BJ (cell line): ENCODE measurements at regions not wholly inside any gene's neighbourhood (a gene's known extent, or its start where the extent isn't known, plus 50 kb on each side); places are given as distances from the start of the nearest gene placed in this dataset.

ENCODE experiments used
- CTCF ChIA-PET: fragments of 350-600 bp; formaldehyde crosslinking; extraction: SDS; loops from one replicate; lab custom pipeline; 2021; ENCODE audit warnings: antibody characterized with exemption, inconsistent platforms; lab: Yijun Ruan, JAX
- POLR2A ChIA-PET: fragments of 300-600 bp; sonication (Branson Sonifier 250); formaldehyde crosslinking; extraction: SDS; loops from one replicate; lab custom pipeline; 2021; ENCODE audit warnings: antibody characterized with exemption; lab: Charles Lee
- DNase-seq: peaks from one replicate; pipeline ENCODE4 v3.0.0-alpha.2; 2011; ENCODE audit warnings: low read depth
- H3K27me3 ChIP-seq: 2 replicates; pipeline ENCODE4 v1.6.0; 2011; ENCODE audit warnings: low read length; ENCODE audit not compliant: control insufficient read depth, insufficient read depth
- H3K36me3 ChIP-seq: 2 replicates; pipeline ENCODE4 v1.5.1; 2011; ENCODE audit warnings: low read length; ENCODE audit not compliant: control insufficient read depth, insufficient read depth
- H3K4me3 ChIP-seq: 2 replicates; pipeline ENCODE4 v1.5.1; 2011; ENCODE audit warnings: low read depth, mild to moderate bottlenecking, control low read depth, low read length
- TF ChIP-seq, protein P1 (sequence below): IDR thresholded peaks from 2 replicates; pipeline ENCODE4 v1.5.1; 2011; ENCODE audit warnings: low read depth, mild to moderate bottlenecking, control low read depth, inconsistent platforms, low read length, moderate library complexity; ENCODE audit not compliant: insufficient read depth

DNA sequence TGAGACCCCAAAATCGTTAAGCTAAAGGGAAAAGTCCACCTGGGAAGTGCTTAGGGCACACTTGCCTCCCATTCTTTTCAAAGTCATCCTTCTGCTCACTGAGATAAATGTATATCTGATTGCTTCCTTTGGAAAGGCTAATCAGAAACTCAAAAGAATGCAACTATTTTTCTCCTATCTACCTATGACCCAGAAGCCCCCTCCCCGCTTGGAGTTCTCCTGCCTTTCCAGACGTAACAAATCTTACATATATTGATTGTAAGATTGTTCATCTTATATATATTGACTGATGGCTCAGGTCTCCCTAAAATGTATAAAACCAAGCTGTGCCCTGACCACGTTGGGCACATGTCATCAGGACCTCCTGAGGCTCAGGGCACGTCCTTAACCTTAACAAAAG, 56.8 kb upstream of the ACAN start:
- peaks cover 18% of the 10 kb centered on the region for H3K27me3 ChIP-seq
- H3K4me3 ChIP-seq: no peak overlapping the region
- POLR2A ChIA-PET: no interaction called here
- CTCF ChIA-PET: interaction anchor here (0.8 kb wide), 1 partner anchor 90 kb away, joined by 3 read pairs; no protein-coding TSS in a partner anchor
- no peak for DNase-seq
- TF ChIP-seq, protein P1, sequence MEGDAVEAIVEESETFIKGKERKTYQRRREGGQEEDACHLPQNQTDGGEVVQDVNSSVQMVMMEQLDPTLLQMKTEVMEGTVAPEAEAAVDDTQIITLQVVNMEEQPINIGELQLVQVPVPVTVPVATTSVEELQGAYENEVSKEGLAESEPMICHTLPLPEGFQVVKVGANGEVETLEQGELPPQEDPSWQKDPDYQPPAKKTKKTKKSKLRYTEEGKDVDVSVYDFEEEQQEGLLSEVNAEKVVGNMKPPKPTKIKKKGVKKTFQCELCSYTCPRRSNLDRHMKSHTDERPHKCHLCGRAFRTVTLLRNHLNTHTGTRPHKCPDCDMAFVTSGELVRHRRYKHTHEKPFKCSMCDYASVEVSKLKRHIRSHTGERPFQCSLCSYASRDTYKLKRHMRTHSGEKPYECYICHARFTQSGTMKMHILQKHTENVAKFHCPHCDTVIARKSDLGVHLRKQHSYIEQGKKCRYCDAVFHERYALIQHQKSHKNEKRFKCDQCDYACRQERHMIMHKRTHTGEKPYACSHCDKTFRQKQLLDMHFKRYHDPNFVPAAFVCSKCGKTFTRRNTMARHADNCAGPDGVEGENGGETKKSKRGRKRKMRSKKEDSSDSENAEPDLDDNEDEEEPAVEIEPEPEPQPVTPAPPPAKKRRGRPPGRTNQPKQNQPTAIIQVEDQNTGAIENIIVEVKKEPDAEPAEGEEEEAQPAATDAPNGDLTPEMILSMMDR: no peak
- no peaks in the 10 kb centered on the region for H3K36me3 ChIP-seq

DNA sequence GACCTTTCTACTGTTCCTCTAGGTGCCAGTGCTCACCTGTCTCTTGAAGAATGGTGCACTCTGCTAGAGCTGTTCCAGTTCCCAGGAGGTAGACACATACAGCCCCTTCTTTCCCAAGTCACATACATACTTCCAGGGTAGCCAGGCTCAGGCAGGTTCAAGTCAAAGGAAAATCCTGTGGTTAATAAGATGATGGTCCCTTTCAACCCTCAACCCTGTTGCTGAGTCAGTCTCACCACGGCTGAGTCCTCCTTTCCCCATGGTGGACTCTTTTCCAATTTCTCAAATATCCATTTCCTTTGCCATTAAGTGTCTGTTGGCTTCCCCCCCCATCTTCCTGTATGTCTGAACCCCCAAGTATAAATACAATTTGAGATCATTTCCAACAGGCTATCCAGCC, 56.1 kb upstream of the ACAN start:
- H3K27me3 ChIP-seq: peaks cover 18% of the 10 kb centered on the region
- DNase-seq: no peak

DNA sequence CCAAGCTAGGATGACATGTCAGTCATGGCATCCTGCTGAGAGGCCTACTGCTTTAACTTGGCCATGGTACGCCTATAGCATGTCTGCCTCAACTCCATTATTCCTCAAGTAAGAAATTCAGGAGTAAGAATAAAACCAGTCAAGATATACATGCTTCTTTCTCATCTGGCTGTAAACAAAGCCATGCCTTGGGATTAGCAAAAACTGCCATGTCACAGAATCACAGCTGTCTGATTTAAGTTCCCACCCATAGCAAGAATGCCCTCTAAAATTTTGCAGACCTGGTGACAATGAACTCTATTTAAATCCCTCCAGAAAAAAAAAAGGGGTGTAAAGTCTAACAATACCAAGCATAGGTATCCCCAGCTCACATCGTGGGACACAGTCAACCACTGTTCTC, 55.6 kb upstream of the ACAN start:
- TF ChIP-seq, protein P1: no peak
- Histone ChIP-seq H3K4me3 (no peak overlapping the region), H3K36me3 (no peaks in the 10 kb centered on the region), H3K27me3 (peaks cover 14% of the 10 kb centered on the region)
- DNase-seq: no peak
- ChIA-PET CTCF (no interaction called here), POLR2A (no interaction called here)

More for the DNA sequence above, 56.1 kb upstream of the ACAN start:
- POLR2A ChIA-PET: no interaction called here
- H3K36me3 ChIP-seq: no peaks in the 10 kb centered on the region
- H3K4me3 ChIP-seq: no peak overlapping the region
- TF ChIP-seq, protein P1: no peak
- CTCF ChIA-PET: no interaction called here

DNA sequence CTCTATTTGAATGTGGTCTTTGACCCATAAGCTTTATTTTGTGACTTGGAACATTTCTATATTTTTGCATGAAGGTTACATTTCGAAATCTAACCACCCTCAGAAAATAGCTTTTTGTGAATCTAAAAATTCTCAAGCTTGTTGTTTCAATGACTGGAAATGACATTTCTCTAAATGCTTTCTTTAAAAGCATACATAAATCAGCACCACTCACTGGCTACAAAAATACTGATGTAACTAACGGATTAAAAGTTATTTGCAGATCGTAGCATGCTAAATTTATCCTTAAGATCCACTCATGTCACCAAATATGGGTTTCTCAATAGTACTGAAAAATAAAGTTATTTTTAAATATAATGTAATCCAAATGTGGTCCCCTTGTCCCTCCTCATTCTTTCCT, 55.2 kb upstream of the ACAN start:
- no peak overlapping the region for H3K4me3 ChIP-seq
- POLR2A ChIA-PET: no interaction called here
- TF ChIP-seq, protein P1: no peak
- no peaks in the 10 kb centered on the region for H3K36me3 ChIP-seq
- H3K27me3 ChIP-seq: peaks cover 14% of the 10 kb centered on the region
- no peak for DNase-seq
- CTCF ChIA-PET: no interaction called here

DNA sequence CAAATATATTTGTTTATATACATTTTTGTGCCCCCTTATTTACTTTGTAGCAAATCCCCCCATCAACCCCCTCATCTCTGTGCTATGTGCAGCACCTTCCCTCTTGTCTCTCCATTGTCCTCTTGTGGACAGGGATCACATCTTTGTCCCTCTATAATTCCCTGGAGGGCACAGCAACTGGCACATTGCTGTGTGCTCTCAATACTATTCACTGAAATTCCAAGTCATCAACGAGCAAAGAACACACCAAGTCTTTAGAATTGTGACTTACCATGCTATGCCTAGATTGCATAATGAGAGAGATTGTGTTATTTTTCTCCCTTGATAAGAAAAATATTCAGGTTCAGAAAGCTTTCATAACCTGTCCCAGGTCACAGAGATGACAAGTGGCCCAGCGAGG, 54.6 kb upstream of the ACAN start:
- TF ChIP-seq, protein P1: no peak
- CTCF ChIA-PET: no interaction called here
- Histone ChIP-seq H3K27me3 (peaks cover 14% of the 10 kb centered on the region), H3K4me3 (no peak overlapping the region), H3K36me3 (no peaks in the 10 kb centered on the region)
- POLR2A ChIA-PET: no interaction called here
- DNase-seq: no peak
